B cell (primary cell): ENCODE measurements at regions not wholly inside any gene's neighbourhood (a gene's known extent, or its start where the extent isn't known, plus 50 kb on each side); places are given as distances from the start of the nearest gene placed in this dataset.

Experiments
- ATAC-seq: fragments of 200-7000 bp; cut with Tn5 transposase; one replicate; pipeline ENCODE4 v1.10.0; 2021; ENCODE audit warnings: low read depth, mild to moderate bottlenecking, moderate number of reproducible peaks, moderate library complexity
- CTCF ChIA-PET: fragments of 350-600 bp; sonication (Branson Sonifier 250); formaldehyde crosslinking; loops from one replicate; lab custom pipeline; 2021; ENCODE audit warnings: antibody characterized with exemption, inconsistent platforms; lab: Charles Lee
- POLR2A ChIA-PET: fragments of 350-600 bp; sonication (Branson Sonifier 250); formaldehyde crosslinking; loops from one replicate; lab custom pipeline; 2021; ENCODE audit warnings: antibody characterized with exemption; lab: Charles Lee
- DNase-seq: peaks from one replicate; pipeline ENCODE4 v3.0.0; 2013
- H2AFZ ChIP-seq: 2 replicates; pipeline ENCODE4 v1.6.1; 2012; ENCODE audit warnings: mild to moderate bottlenecking, low read depth, low read length; ENCODE audit not compliant: insufficient read depth, poor library complexity, severe bottlenecking
- H3K27ac ChIP-seq, 2 donors: 1 replicate in 1 of 2; 2 replicates in 1 of 2; pipeline ENCODE4 v1.5.1; 2012 to 2013; ENCODE audit warnings: low read length in 2 of 2, mild to moderate bottlenecking in 2 of 2, moderate library complexity in 1 of 2
- H3K27me3 ChIP-seq, 4 experiments: fragments of 200-600 bp in 1 of 4; sonication (generic) in 1 of 4; replicated peaks in 1 of 4; 1 replicate in 2 of 4; 2 replicates in 2 of 4; pipeline versions ENCODE4 v1.6.1 to v1.7.0; 2013 to 2016; ENCODE audit warnings: low read length in 3 of 4, mild to moderate bottlenecking in 2 of 4, mixed read lengths in 1 of 4, moderate library complexity in 1 of 4; ENCODE audit not compliant: insufficient read depth in 4 of 4, control insufficient read depth in 3 of 4; ENCODE audit errors: control extremely low read depth in 1 of 4
- H3K36me3 ChIP-seq, 2 experiments: replicated peaks in 1 of 2; 1 replicate in 1 of 2; 2 replicates in 1 of 2; pipeline versions ENCODE4 v1.6.1 to v1.7.1; 2013; ENCODE audit warnings: low read length in 1 of 2; ENCODE audit not compliant: insufficient read depth in 2 of 2, control insufficient read depth in 1 of 2; ENCODE audit errors: control extremely low read depth in 1 of 2, extremely low read depth in 1 of 2
- H3K4me1 ChIP-seq, 2 donors: fragments of 200-600 bp in 1 of 2; sonication (generic) in 1 of 2; 1 replicate in 1 of 2; 2 replicates in 1 of 2; pipeline versions ENCODE4 v1.5.1 to v1.6.1; 2013 to 2017; ENCODE audit warnings: low read length in 2 of 2; ENCODE audit not compliant: control insufficient read depth in 2 of 2, insufficient read depth in 2 of 2
- H3K4me2 ChIP-seq: replicated peaks from 2 replicates; pipeline ENCODE3; 2012; ENCODE audit warnings: mild to moderate bottlenecking, low read depth, low read length; ENCODE audit not compliant: poor library complexity, severe bottlenecking
- H3K4me3 ChIP-seq, 5 experiments: fragments of 200-600 bp in 1 of 5; sonication (generic) in 1 of 5; 1 replicate in 3 of 5; 2 replicates in 2 of 5; pipeline versions ENCODE4 v1.5.1 to v1.7.0; 2011 to 2016; ENCODE audit warnings: low read length in 4 of 5, mild to moderate bottlenecking in 4 of 5, low read depth in 2 of 5, control low read depth in 1 of 5, moderate library complexity in 1 of 5; ENCODE audit not compliant: insufficient read depth in 1 of 5; ENCODE audit errors: control extremely low read depth in 1 of 5, extremely low read depth in 1 of 5
- H3K79me2 ChIP-seq: fragments of 200-600 bp; sonication (generic); one replicate; pipeline ENCODE4 v1.6.0; 2016; ENCODE audit warnings: low read length; ENCODE audit not compliant: control insufficient read depth, insufficient read depth
- H3K9ac ChIP-seq: fragments of 200-600 bp; sonication (generic); 2 replicates; pipeline ENCODE4 v1.6.1; 2017; ENCODE audit warnings: mild to moderate bottlenecking, low read length, moderate library complexity
- H3K9me3 ChIP-seq, 3 donors: one replicate each; pipeline versions ENCODE4 v1.6.1 to v1.7.1; 2013; ENCODE audit warnings: low read length in 2 of 3; ENCODE audit not compliant: control insufficient read depth in 2 of 3, insufficient read depth in 1 of 3; ENCODE audit errors: control extremely low read depth in 1 of 3
- H4K20me1 ChIP-seq: 2 replicates; pipeline ENCODE4 v1.6.0; 2012; ENCODE audit warnings: mild to moderate bottlenecking, low read length; ENCODE audit not compliant: insufficient read depth, control insufficient read depth, poor library complexity, severe bottlenecking
- H3K27ac Mint-ChIP-seq: one replicate; pipeline ENCODE4 v1.8.0; 2021; ENCODE audit warnings: mixed read lengths
- H3K27me3 Mint-ChIP-seq: one replicate; pipeline ENCODE4 v1.8.0; 2021; ENCODE audit warnings: mixed read lengths
- H3K4me1 Mint-ChIP-seq: one replicate; pipeline ENCODE4 v1.8.0; 2021; ENCODE audit warnings: mixed read lengths
- H3K4me3 Mint-ChIP-seq: one replicate; pipeline ENCODE4 v1.8.0; 2021; ENCODE audit warnings: mixed read lengths
- H3K9me3 Mint-ChIP-seq: one replicate; pipeline ENCODE4 v1.8.0; 2022; ENCODE audit warnings: mixed read lengths; ENCODE audit not compliant: insufficient read depth
- EZH2 ChIP-seq: IDR thresholded peaks from 2 replicates; pipeline ENCODE4 v1.6.1; 2012; ENCODE audit warnings: borderline replicate concordance, low read depth, mild to moderate bottlenecking, moderate library complexity, low read length; ENCODE audit not compliant: insufficient read depth, poor library complexity, severe bottlenecking
- WGBS: methylation state at CpG from one replicate; pipeline ENCODE4 v1.1.5; 2013; ENCODE audit warnings: missing lambda C conversion rate; ENCODE audit not compliant: insufficient coverage; 5-methylcytosine and 5-hydroxymethylcytosine counted together
- intact Hi-C: fragments of 100-400 bp; cut with micrococcal nuclease; formaldehyde crosslinking; loops from one replicate; pipeline ENCODE4 v1.10.0; 2022
- TF ChIP-seq, protein P1 (sequence below): fragments of 200-600 bp; IDR thresholded peaks from one replicate; pipeline ENCODE4 v1.8.0; 2022; ENCODE audit warnings: antibody characterized with exemption, mild to moderate bottlenecking

DNA sequence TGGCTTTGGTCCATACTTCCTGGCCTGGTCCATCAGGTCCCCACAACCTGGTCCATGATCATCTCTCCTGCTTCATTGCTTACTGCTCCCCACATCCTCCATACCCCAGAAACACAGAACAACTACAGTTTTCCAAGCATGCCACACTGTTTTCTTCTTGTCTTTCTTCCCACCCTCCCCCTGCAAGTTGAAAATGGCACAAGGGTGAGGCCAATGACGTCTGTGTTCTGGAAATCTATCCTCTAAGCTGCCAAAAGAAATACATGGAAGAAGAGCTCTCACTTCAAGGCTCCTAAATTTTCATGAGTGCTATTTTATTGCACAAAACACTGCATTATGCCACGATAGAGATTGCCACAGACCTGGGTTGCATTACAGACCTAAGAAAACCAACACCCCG is 404.4 kb downstream of the VPS13C start:
- intact Hi-C loops, result no loop called here
- Mint-ChIP-seq H3K9me3 (no peaks in the 10 kb centered on the region), H3K27me3 (peaks cover 4% of the 10 kb centered on the region), H3K4me3 (no peak overlapping the region), H3K27ac (no peak overlapping the region), H3K4me1 (no peaks in the 10 kb centered on the region)
- ChIA-PET CTCF (no interaction called here), POLR2A (no interaction called here)
- H3K27me3 ChIP-seq, result no peaks in the 10 kb centered on the region
- TF ChIP-seq, protein P1, sequence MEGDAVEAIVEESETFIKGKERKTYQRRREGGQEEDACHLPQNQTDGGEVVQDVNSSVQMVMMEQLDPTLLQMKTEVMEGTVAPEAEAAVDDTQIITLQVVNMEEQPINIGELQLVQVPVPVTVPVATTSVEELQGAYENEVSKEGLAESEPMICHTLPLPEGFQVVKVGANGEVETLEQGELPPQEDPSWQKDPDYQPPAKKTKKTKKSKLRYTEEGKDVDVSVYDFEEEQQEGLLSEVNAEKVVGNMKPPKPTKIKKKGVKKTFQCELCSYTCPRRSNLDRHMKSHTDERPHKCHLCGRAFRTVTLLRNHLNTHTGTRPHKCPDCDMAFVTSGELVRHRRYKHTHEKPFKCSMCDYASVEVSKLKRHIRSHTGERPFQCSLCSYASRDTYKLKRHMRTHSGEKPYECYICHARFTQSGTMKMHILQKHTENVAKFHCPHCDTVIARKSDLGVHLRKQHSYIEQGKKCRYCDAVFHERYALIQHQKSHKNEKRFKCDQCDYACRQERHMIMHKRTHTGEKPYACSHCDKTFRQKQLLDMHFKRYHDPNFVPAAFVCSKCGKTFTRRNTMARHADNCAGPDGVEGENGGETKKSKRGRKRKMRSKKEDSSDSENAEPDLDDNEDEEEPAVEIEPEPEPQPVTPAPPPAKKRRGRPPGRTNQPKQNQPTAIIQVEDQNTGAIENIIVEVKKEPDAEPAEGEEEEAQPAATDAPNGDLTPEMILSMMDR, result no peak
- TF ChIP-seq EZH2, result no peak
- 100% methylated on average over 2 of the region's 3 CpGs for WGBS
- H3K9ac ChIP-seq, result no peak overlapping the region
- H3K4me1 ChIP-seq, result no peaks in the 10 kb centered on the region
- no peaks in the 10 kb centered on the region for H3K79me2 ChIP-seq
- H3K27ac ChIP-seq, result no peak overlapping the region
- H4K20me1 ChIP-seq, result no peaks in the 10 kb centered on the region
- H3K36me3 ChIP-seq, result no peaks in the 10 kb centered on the region
- DNase-seq (no peak), ATAC-seq (no peak)
- H3K9me3 ChIP-seq, result peaks cover 0 to 2% (median 0%) of the 10 kb centered on the region in 3 donors
- no peak overlapping the region for H3K4me3 ChIP-seq
- no peak overlapping the region for H3K4me2 ChIP-seq
- no peak overlapping the region for H2AFZ ChIP-seq

DNA sequence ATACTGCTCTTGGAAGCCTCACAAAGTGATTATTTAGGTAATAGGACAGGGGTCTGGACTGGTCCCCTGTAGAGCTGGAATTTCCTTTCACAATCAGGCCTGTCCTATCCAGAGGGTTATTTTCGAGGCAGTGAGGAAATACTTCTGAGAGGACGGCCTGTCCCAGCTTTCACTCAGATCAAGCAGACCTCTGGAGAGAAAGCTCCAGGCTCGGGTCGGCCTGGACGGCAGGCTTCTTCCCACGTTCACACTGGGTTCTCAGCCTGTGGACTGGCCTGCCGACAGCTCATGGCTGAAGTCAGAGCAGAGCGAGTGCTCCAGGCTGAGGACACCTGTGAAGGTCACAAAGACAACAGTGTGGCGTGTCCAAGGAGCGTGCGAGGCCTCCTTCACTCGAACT is 405.3 kb downstream of the VPS13C start:
- Mint-ChIP-seq H3K27ac (no peak overlapping the region), H3K4me1 (no peaks in the 10 kb centered on the region), H3K27me3 (peaks cover 4% of the 10 kb centered on the region), H3K9me3 (no peaks in the 10 kb centered on the region), H3K4me3 (no peak overlapping the region)
- ATAC-seq (no peak), DNase-seq (no peak)
- POLR2A ChIA-PET, result no interaction called here
- Histone ChIP-seq H3K27ac (no peak overlapping the region), H3K4me1 (no peaks in the 10 kb centered on the region), H3K9me3 (peaks cover 0 to 2% (median 0%) of the 10 kb centered on the region in 3 donors), H3K27me3 (no peaks in the 10 kb centered on the region), H4K20me1 (no peaks in the 10 kb centered on the region), H3K4me2 (no peak overlapping the region), H3K79me2 (no peaks in the 10 kb centered on the region), H3K4me3 (no peak overlapping the region), H3K36me3 (no peaks in the 10 kb centered on the region), H2AFZ (no peak overlapping the region), H3K9ac (no peak overlapping the region)
- CTCF ChIA-PET, result no interaction called here
- 94% methylated on average over 9 of the region's 12 CpGs for WGBS
- intact Hi-C loops, result no loop called here
- TF ChIP-seq EZH2, result no peak
- TF ChIP-seq, protein P1, result no peak
